SK-N-DZ (cell line): ENCODE measurements at regions not wholly inside any gene's neighbourhood (a gene's known extent, or its start where the extent isn't known, plus 50 kb on each side); places are given as distances from the start of the nearest gene placed in this dataset.

Experiments used
- DNase-seq: peaks from one replicate; pipeline ENCODE4 v3.0.0-alpha.2; 2015; ENCODE audit warnings: low spot score

GRCh38 chr4:126820631-126821030, 812.1 kb upstream of the INTU start:
- DNase-seq, result no peak

GRCh38 chr4:126821152-126821551, 811.6 kb upstream of the INTU start:
- DNase-seq, result no peak

- no peak for DNase-seq
Measured at GRCh38 chr4:126825083-126825482, 807.7 kb upstream of the INTU start.

DNA sequence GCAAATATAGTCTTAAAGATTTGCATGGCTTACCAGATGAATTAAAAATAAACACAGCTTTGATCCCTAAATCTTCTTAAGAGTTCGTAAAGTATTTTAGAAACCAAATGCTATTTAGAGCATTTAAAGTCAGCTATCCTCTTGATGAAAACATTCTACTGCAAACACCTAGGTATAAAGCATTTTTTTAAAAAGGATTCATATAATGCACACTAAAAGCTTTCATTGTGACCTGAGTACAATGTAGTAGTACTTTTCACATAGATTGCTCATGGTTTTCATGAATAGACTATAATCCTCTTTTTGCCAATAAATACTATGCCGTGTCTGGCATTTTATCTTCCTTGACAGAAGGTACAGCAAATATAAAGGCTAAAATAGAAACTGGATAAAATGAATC, 805.1 kb upstream of the INTU start:
- DNase-seq, result no peak

DNA sequence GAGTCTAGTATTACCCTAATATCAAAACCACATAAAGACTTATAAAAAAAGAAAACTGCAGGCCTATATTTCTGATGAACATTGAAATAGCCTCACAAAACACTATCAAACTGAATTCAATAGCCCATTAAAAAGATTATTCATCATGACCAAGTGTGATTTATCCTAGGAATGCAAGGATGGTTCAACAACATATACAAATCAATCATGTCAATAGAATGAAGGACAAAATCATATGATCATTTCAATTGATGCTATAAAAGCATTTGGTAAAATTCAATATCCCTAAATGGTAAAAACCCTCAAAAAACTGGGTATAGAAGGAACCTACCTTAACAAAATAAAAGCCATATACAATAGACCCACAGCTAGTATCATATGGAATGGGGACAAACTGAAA, 797.9 kb upstream of the INTU start:
- no peak for DNase-seq

GRCh38 chr4:126838941-126839679, 793.6 kb upstream of the INTU start:
- no peak for DNase-seq

DNA sequence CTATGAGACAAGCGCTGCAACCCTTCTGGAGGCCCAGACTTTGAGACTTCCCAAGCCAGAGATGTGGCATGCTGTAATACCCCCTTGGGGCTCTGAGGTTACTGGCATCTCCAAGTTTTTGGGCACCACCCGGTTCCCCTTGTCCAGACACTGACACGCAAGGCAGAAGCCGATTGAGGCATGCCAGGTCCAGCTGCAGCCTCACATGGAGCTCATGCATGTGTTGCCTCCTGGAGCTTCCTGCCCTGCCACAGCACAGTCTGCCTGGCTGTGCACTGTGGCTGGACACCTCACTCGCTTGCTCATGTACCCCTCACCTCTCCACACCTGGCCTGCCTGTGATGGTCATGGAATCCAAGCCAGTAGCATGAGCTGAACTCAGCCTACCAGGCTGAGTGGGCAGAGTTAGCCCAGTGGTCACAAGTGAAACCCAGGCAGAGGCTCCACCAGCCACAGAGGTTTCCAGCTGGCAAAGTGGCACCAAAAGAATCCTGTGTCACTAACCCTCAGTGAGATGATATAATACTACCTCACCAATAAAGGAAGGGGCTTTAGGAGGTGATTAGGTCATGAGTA, 789.2 kb upstream of the INTU start:
- no peak for DNase-seq

DNA sequence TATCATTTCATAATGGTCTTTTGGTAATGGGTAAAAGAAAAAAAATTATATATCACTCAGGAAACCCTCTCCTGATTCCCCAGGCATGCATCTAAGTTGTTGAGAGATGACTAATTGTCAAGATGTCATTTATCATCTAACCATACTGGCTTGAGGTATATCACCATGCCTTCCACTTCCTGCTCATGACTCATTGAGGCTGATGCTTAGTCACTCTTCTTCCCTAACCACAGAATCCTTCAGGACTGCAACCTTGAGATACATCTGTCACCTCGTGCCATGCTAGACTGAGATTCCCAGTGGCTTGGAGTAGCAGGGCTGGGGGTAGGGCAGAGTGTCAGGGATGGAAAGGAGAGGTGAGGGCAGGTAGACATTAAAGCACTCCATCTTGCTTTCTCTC, 782.5 kb upstream of the INTU start:
- no peak for DNase-seq

GRCh38 chr4:126851391-126851790, 781.4 kb upstream of the INTU start:
- no peak for DNase-seq

DNA sequence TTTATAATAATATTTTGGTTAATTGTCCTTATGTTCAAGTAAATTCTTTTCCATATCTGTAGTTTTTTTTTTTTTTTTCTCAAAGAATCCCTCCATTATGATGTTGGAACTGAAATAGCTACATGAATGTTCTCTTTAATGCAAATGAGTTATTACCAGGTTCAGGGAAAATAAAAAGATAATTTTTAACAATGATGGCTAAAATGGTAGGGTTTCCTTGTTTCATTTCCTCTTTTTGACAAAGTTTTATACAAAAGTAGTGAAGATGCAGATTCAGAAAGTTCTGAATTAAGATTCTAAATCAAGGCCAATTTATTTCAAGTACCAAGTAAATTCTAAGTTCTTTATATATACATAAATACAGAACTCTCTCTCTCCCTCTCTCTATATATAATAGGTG, 779.0 kb upstream of the INTU start:
- no peak for DNase-seq

GRCh38 chr4:126856906-126857305, 775.9 kb upstream of the INTU start:
- DNase-seq, result no peak

GRCh38 chr4:126859314-126859713, 773.4 kb upstream of the INTU start:
- DNase-seq, result no peak

DNA sequence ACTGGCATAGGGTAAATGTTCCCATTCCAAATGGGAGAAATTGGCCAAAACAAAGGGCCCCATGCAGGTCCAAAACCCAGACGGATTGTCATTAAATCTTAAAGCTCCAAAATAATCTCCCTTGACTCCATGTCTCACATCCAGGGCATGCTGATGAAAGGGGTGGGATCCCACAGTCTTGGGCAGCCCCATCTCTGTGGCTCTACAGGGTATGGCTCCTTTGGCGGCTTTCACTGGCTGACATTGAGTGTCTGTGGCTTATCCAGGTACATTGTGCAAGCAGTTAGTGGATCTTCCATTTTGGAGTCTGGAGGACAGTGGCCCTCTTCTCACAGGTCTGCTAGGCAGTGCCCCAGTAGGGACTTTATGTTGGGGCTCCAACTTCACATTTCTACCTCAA, 772.9 kb upstream of the INTU start:
- no peak for DNase-seq

- DNase-seq, result no peak
Measured at GRCh38 chr4:126860308-126860707, 772.4 kb upstream of the INTU start.

DNA sequence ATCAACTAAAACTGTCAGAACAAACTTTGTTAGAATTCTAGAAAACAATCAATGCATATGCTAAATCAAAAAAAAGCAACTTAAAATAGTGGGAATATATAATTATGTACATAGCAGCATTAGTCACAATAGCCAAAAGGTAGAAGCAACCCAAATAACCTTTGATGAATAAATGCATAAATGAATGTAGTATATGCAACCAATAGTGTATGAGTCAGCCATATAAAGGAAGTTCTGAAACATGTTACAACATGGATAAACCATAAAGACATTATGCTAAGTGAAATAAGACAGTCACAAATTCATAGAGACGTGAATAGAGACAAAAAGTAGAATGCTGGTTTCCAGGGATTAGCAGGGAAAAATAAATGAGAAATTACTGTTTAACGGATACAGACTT, 762.8 kb upstream of the INTU start:
- DNase-seq, result no peak

- no peak for DNase-seq
Measured at GRCh38 chr4:126871810-126872209, 760.9 kb upstream of the INTU start.

DNA sequence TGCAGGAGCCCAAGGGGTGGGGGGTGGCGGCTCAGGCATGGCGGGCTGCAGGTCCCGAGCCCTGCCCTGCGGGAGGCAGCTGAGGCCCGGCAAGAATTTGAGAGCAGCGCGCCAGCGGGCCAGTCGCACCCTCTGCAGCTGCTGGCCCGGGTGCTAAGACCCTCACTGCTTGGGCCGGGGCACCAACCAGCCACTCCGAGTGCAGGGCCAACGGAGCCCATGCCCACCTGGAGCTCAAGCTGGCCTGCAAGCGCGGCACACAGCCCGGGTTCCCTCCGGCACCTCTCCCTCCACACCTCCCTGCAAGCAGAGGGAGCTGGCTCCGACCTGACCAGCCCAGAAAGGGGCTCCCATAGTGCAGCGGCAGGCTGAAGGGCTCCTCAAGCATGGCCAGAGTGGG, 758.2 kb upstream of the INTU start:
- no peak for DNase-seq

GRCh38 chr4:126888968-126889367, 743.8 kb upstream of the INTU start:
- DNase-seq, result no peak

GRCh38 chr4:126890383-126890782, 742.4 kb upstream of the INTU start:
- DNase-seq, result no peak

DNA sequence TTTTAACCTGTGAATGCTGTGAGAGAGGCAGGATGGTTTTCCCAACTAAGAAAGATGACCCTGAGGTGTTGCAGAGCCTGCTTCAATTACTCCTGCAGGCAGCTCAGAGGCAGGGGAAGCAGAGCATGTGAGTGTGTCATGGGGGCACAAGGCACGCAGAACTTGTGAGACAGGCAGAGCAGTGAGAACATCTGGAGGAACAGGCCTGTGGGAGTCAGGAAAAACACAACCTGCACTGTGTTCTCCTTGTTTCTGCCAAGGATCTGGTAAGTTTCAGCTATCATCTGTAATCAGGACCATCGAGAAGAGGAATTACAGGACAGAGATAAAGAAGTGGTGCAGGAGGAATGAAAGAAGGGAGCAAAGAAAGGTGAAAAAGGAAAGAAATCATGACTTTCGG, 741.8 kb upstream of the INTU start:
- peak; percentile 86 for DNase-seq

GRCh38 chr4:126894963-126895362, 737.8 kb upstream of the INTU start:
- no peak for DNase-seq

- no peak for DNase-seq
Measured at GRCh38 chr4:126895988-126896570, 736.7 kb upstream of the INTU start.

DNA sequence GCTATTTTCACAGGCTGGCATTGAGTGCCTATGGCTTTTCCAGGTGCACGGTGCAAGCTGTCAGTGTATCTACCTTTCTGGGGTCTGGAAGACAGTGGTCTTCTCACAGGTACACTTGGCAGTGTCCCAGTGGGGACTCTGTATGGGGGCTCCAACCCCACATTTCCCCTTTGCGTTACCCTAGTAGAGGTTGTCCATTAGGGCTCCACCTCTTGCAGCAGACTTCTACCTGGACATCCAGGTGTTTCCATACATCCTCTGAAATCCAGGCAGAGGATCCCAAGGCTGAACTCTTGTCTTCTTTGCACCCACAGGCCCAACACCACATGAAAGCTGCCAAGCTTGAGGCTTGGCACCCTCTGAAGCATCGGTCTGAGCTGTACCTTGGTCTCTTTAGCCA, 735.7 kb upstream of the INTU start:
- no peak for DNase-seq
